Transverse colon (tissue), 4 donors: ENCODE measurements at regions not wholly inside any gene's neighbourhood (a gene's known extent, or its start where the extent isn't known, plus 50 kb on each side); places are given as distances from the start of the nearest gene placed in this dataset.

ENCODE experiments used
- POLR2AphosphoS5 ChIP-seq, 3 donors: sonication (generic); formaldehyde crosslinking; IDR thresholded peaks; one replicate each; pipeline ENCODE4 v1.6.1; 2016; ENCODE audit warnings: antibody characterized with exemption in 3 of 3
- TF ChIP-seq, protein P1 (sequence below), 5 experiments: fragments of 200-600 bp in 3 of 5; fragments of 450-650 bp in 2 of 5; sonication (generic) in 3 of 5; IDR thresholded peaks; 1 replicate in 2 of 5; 2 replicates in 3 of 5; pipeline ENCODE4 v1.5.1; 2016 to 2017; ENCODE audit warnings: antibody characterized with exemption in 5 of 5, inconsistent platforms in 3 of 5, mild to moderate bottlenecking in 2 of 5, moderate library complexity in 1 of 5

DNA sequence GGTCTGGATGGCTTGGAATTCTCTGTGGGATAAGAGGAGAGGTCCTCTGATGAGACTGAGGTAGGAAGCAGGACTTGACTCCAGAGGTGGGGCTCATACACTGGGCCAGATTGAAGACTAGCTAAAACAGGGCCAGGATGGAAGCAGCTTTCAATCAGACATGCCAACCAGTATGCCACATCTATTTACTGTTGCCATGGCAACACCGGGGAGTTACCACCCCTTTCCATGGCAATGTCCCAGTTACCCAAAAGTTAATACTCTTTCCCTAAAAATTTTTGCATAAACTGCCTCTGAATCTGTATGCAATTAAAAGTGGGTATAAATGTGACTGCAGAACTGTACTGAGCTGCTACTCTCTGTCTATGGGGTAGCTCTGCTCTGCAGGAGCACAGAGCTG is 247.5 kb upstream of the ZBED5 start:
- TF ChIP-seq, protein P1, sequence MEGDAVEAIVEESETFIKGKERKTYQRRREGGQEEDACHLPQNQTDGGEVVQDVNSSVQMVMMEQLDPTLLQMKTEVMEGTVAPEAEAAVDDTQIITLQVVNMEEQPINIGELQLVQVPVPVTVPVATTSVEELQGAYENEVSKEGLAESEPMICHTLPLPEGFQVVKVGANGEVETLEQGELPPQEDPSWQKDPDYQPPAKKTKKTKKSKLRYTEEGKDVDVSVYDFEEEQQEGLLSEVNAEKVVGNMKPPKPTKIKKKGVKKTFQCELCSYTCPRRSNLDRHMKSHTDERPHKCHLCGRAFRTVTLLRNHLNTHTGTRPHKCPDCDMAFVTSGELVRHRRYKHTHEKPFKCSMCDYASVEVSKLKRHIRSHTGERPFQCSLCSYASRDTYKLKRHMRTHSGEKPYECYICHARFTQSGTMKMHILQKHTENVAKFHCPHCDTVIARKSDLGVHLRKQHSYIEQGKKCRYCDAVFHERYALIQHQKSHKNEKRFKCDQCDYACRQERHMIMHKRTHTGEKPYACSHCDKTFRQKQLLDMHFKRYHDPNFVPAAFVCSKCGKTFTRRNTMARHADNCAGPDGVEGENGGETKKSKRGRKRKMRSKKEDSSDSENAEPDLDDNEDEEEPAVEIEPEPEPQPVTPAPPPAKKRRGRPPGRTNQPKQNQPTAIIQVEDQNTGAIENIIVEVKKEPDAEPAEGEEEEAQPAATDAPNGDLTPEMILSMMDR (IDR thresholded peaks at IDR 0.05): no peak
- TF ChIP-seq POLR2AphosphoS5 (IDR thresholded peaks at IDR 0.05): no peak
